Panc1 (cell line): ENCODE measurements at regions not wholly inside any gene's neighbourhood (a gene's known extent, or its start where the extent isn't known, plus 50 kb on each side); places are given as distances from the start of the nearest gene placed in this dataset.

Experiments
- POLR2AphosphoS5 ChIP-seq: IDR thresholded peaks from 2 replicates; pipeline ENCODE4 v1.6.1; 2012; ENCODE audit warnings: mild to moderate bottlenecking, low read depth, low read length, moderate library complexity
- SIN3A ChIP-seq: IDR thresholded peaks from 2 replicates; pipeline ENCODE4 v1.6.1; 2012; ENCODE audit warnings: low read depth, mild to moderate bottlenecking, low read length, moderate library complexity, borderline replicate concordance; ENCODE audit not compliant: insufficient read depth
- TF ChIP-seq, protein P1 (sequence below): fragments of 450-650 bp; IDR thresholded peaks from 2 replicates; pipeline ENCODE4 v1.5.1; 2017; ENCODE audit warnings: mild to moderate bottlenecking
- TF ChIP-seq, protein P2 (sequence below), 2 experiments: IDR thresholded peaks; 2 replicates each; pipeline ENCODE4 v1.6.1; 2011 to 2012; ENCODE audit warnings: low read depth in 2 of 2, control low read depth in 1 of 2, low read length in 1 of 2, mild to moderate bottlenecking in 1 of 2, moderate library complexity in 1 of 2; ENCODE audit not compliant: insufficient read depth in 1 of 2

DNA sequence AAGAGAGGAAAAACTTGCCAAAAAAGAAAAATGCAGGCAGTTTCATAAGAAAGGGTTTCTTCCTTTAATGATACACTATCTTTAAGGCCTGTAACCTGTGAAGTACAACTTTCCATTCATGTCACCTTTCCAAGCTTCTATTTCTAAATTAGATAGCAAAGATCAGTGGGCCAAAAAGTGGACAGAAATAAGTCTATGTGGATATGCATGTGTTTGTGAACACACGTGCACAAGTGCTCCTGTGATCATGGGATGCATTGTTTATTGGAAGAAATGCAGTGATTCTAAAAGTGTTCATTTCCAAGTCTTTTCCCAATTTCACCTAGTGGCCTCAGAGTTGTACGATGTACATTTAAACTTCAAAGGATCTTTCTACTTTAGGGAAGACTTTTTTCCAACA, 230.0 kb upstream of the BLID start:
- TF ChIP-seq, protein P1, sequence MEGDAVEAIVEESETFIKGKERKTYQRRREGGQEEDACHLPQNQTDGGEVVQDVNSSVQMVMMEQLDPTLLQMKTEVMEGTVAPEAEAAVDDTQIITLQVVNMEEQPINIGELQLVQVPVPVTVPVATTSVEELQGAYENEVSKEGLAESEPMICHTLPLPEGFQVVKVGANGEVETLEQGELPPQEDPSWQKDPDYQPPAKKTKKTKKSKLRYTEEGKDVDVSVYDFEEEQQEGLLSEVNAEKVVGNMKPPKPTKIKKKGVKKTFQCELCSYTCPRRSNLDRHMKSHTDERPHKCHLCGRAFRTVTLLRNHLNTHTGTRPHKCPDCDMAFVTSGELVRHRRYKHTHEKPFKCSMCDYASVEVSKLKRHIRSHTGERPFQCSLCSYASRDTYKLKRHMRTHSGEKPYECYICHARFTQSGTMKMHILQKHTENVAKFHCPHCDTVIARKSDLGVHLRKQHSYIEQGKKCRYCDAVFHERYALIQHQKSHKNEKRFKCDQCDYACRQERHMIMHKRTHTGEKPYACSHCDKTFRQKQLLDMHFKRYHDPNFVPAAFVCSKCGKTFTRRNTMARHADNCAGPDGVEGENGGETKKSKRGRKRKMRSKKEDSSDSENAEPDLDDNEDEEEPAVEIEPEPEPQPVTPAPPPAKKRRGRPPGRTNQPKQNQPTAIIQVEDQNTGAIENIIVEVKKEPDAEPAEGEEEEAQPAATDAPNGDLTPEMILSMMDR = no peak
- TF ChIP-seq POLR2AphosphoS5 (no peak), SIN3A (no peak)
- TF ChIP-seq, protein P2, sequence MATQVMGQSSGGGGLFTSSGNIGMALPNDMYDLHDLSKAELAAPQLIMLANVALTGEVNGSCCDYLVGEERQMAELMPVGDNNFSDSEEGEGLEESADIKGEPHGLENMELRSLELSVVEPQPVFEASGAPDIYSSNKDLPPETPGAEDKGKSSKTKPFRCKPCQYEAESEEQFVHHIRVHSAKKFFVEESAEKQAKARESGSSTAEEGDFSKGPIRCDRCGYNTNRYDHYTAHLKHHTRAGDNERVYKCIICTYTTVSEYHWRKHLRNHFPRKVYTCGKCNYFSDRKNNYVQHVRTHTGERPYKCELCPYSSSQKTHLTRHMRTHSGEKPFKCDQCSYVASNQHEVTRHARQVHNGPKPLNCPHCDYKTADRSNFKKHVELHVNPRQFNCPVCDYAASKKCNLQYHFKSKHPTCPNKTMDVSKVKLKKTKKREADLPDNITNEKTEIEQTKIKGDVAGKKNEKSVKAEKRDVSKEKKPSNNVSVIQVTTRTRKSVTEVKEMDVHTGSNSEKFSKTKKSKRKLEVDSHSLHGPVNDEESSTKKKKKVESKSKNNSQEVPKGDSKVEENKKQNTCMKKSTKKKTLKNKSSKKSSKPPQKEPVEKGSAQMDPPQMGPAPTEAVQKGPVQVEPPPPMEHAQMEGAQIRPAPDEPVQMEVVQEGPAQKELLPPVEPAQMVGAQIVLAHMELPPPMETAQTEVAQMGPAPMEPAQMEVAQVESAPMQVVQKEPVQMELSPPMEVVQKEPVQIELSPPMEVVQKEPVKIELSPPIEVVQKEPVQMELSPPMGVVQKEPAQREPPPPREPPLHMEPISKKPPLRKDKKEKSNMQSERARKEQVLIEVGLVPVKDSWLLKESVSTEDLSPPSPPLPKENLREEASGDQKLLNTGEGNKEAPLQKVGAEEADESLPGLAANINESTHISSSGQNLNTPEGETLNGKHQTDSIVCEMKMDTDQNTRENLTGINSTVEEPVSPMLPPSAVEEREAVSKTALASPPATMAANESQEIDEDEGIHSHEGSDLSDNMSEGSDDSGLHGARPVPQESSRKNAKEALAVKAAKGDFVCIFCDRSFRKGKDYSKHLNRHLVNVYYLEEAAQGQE (IDR thresholded peaks at IDR 0.05; ENCODE audit: insufficient read depth in 1 of 2, low read depth in 2 of 2, low read length in 1 of 2) = no peak
